ENCODE measurements at regions not wholly inside any gene's neighbourhood (a gene's known extent, or its start where the extent isn't known, plus 50 kb on each side); places are given as distances from the start of the nearest gene placed in this dataset.

GRCh38 chr5:175381130-175381529 lies 62.9 kb downstream of the DRD1 start:
- TF ChIP-seq CTCF (conservative IDR thresholded peaks at IDR 0.05; ENCODE audit: low read depth, low read length) = no peak
- no peak for TF ChIP-seq POLR2A (IDR thresholded peaks at IDR 0.05; ENCODE audit: low read depth, low read length)
- no peak for TF ChIP-seq MXI1 (IDR thresholded peaks at IDR 0.05; ENCODE audit: borderline replicate concordance, low read depth, low read length)
- no peak for TF ChIP-seq RFX5 (IDR thresholded peaks at IDR 0.05; ENCODE audit: low read depth, low read length)
- TF ChIP-seq ELK1 (IDR thresholded peaks at IDR 0.05; ENCODE audit: borderline replicate concordance, low read depth, low read length) = no peak
- no peak for TF ChIP-seq MAZ (IDR thresholded peaks at IDR 0.05; ENCODE audit: borderline replicate concordance, low read depth, low read length)
- no peak for TF ChIP-seq RCOR1 (IDR thresholded peaks at IDR 0.05; ENCODE audit: insufficient replicate concordance, low read length)
- TF ChIP-seq CEBPB (IDR thresholded peaks at IDR 0.05; ENCODE audit: low read depth, low read length) = no peak
- TF ChIP-seq FOS (IDR thresholded peaks at IDR 0.05; ENCODE audit: low read depth, low read length) = no peak
- no peak for TF ChIP-seq SMC3 (IDR thresholded peaks at IDR 0.05; ENCODE audit: low read depth, low read length)
- TF ChIP-seq RAD21 (IDR thresholded peaks at IDR 0.05; ENCODE audit: low read length) = no peak
- TF ChIP-seq USF2 (IDR thresholded peaks at IDR 0.05; ENCODE audit: low read depth, low read length) = no peak
- no peak for TF ChIP-seq MAFK (IDR thresholded peaks at IDR 0.05; ENCODE audit: low read depth, low read length)
- no peak for TF ChIP-seq CHD1 (IDR thresholded peaks at IDR 0.05; ENCODE audit: low read depth, low read length)
